Heart right ventricle (tissue), 16 donors: ENCODE measurements at regions not wholly inside any gene's neighbourhood (a gene's known extent, or its start where the extent isn't known, plus 50 kb on each side); places are given as distances from the start of the nearest gene placed in this dataset.

Experiments
- ATAC-seq, 8 donors: fragments of 200-7000 bp; cut with Tn5 transposase; one replicate each; pipeline ENCODE4 v1.9.1; 2020; ENCODE audit warnings: mild to moderate bottlenecking in 8 of 8, moderate library complexity in 8 of 8, moderate number of reproducible peaks in 1 of 8
- DNase-seq, 2 donors: peaks; one replicate each; pipeline ENCODE4 v3.0.0-alpha.2; 2020
- H3K27ac ChIP-seq, 10 donors: fragments of 200-600 bp; sonication (generic) in 2 of 10; one replicate each; pipeline versions ENCODE4 v1.5.0 to v1.8.0; 2020 to 2022; ENCODE audit warnings: mild to moderate bottlenecking in 3 of 10
- H3K27me3 ChIP-seq, 7 donors: fragments of 200-600 bp; one replicate each; pipeline ENCODE4 v1.8.0; 2021 to 2022; ENCODE audit warnings: mild to moderate bottlenecking in 2 of 7
- H3K36me3 ChIP-seq, 9 donors: fragments of 200-600 bp; sonication (generic) in 1 of 9; one replicate each; pipeline versions ENCODE4 v1.5.0 to v1.8.0; 2020 to 2022; ENCODE audit warnings: mild to moderate bottlenecking in 2 of 9
- H3K4me1 ChIP-seq, 9 donors: fragments of 200-600 bp; sonication (generic) in 1 of 9; one replicate each; pipeline versions ENCODE4 v1.5.0 to v1.8.0; 2020 to 2022; ENCODE audit warnings: mild to moderate bottlenecking in 4 of 9
- H3K4me3 ChIP-seq, 10 donors: fragments of 200-600 bp; sonication (generic) in 2 of 10; one replicate each; pipeline versions ENCODE4 v1.5.0 to v1.8.0; 2020 to 2022; ENCODE audit warnings: mild to moderate bottlenecking in 7 of 10, moderate library complexity in 2 of 10
- H3K9me3 ChIP-seq, 11 donors: fragments of 200-600 bp in 10 of 11; sonication (generic) in 2 of 11; one replicate each; pipeline versions ENCODE4 v1.5.0 to v1.8.0; 2013 to 2022; ENCODE audit warnings: mild to moderate bottlenecking in 2 of 11, control low read depth in 1 of 11, moderate library complexity in 1 of 11
- WGBS, 2 donors: extraction: QIAGEN DNeasy Blood & Tissue Kit; methylation state at CpG; one replicate each; pipeline ENCODE4 v1.1.7; 2013; ENCODE audit warnings: inconsistent platforms in 1 of 2; 5-methylcytosine and 5-hydroxymethylcytosine counted together
- intact Hi-C, 10 donors: fragments of 100-400 bp; cut with DNase I; formaldehyde crosslinking; loops; one replicate each; pipeline versions ENCODE4 v1.11.1 to v1.14.2; 2022
- TF ChIP-seq, protein P1 (sequence below), 9 donors: fragments of 200-600 bp; sonication (generic) in 2 of 9; IDR thresholded peaks; one replicate each; pipeline versions ENCODE4 v1.5.0 to v1.8.0; 2021 to 2022; ENCODE audit warnings: antibody characterized with exemption in 9 of 9, mild to moderate bottlenecking in 5 of 9, moderate library complexity in 1 of 9
- donor health status: Arrhythmogenic right ventricular cardiomyopathy.
- donor health status: ischemic (EF 13 %, LVEDD 7.1; RV severe dilation, severe dysfunction).
- donor health status: healthy with polysubstance abuse.
- donor health status: DM: no; HTN: yes; CAD: no.
- donor health status: DM: no; HTN: no; CAD: no.
- donor health status: ischemic (EF 25% LVEDD 6.9; RV normal size, moderate dysfunction).
- donor health status: ischemic (EF 25% LVEDD 5.7; RV mildly dilated, moderate dysfunction).
- donor health status: healthy.
- donor health status: DM: yes; HTN: yes; CAD: no.
- donor health status: Ischemic cardiomyopathy.
- donor health status: ischemic (EF 35%, LVEDD 5.7; RV mildly dilated, moderate dysfunction).
- donor health status: nonischemic (EF 11% LVEDD 7.7; RV severe dilation, severe dysfunction).
- donor health status: DM: yes; HTN: yes; CAD: no.
- donor health status: PGD.
- donor health status: ischemic (EF 29% LVEDD 5.4; RV normal size, mild dysfunction).
- donor health status: nonischemic (EF 23%, LVEDD 6.1; RV moderate dilation, normal function).

- no peaks in the 10 kb centered on the region for H3K27me3 ChIP-seq
- no peak for ATAC-seq
- H3K4me3 ChIP-seq = no peak overlapping the region
- 54 to 68% methylated on average over 4 of the region's 4 CpGs for WGBS, 2 donors
- no peak overlapping the region for H3K27ac ChIP-seq
- intact Hi-C loops = no loop called here
- no peaks in the 10 kb centered on the region for H3K9me3 ChIP-seq
- no peaks in the 10 kb centered on the region for H3K4me1 ChIP-seq
- no peak for DNase-seq
- TF ChIP-seq, protein P1, sequence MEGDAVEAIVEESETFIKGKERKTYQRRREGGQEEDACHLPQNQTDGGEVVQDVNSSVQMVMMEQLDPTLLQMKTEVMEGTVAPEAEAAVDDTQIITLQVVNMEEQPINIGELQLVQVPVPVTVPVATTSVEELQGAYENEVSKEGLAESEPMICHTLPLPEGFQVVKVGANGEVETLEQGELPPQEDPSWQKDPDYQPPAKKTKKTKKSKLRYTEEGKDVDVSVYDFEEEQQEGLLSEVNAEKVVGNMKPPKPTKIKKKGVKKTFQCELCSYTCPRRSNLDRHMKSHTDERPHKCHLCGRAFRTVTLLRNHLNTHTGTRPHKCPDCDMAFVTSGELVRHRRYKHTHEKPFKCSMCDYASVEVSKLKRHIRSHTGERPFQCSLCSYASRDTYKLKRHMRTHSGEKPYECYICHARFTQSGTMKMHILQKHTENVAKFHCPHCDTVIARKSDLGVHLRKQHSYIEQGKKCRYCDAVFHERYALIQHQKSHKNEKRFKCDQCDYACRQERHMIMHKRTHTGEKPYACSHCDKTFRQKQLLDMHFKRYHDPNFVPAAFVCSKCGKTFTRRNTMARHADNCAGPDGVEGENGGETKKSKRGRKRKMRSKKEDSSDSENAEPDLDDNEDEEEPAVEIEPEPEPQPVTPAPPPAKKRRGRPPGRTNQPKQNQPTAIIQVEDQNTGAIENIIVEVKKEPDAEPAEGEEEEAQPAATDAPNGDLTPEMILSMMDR (IDR thresholded peaks at IDR 0.05) = no peak
- no peaks in the 10 kb centered on the region for H3K36me3 ChIP-seq
These were observed 1085.0 kb upstream of the TENM4 start for GRCh38 chr11:80525663-80526405.

- TF ChIP-seq, protein P1 (IDR thresholded peaks at IDR 0.05) = no peak
- intact Hi-C loops = no loop called here
- no peaks in the 10 kb centered on the region for H3K36me3 ChIP-seq
- WGBS, 2 donors = 69 to 73% methylated on average over 4 of the region's 4 CpGs
- no peak overlapping the region for H3K27ac ChIP-seq
- ATAC-seq = no peak
- H3K4me3 ChIP-seq = no peak overlapping the region
- no peaks in the 10 kb centered on the region for H3K4me1 ChIP-seq
- H3K9me3 ChIP-seq = no peaks in the 10 kb centered on the region
- DNase-seq = no peak
- no peaks in the 10 kb centered on the region for H3K27me3 ChIP-seq
These were observed 1083.5 kb upstream of the TENM4 start for GRCh38 chr11:80524349-80524748.

GRCh38 chr11:80523057-80523456 lies 1082.2 kb upstream of the TENM4 start:
- intact Hi-C loops = no loop called here
- 81 to 87% methylated on average over 1 of the region's 1 CpG for WGBS, 2 donors
- Histone ChIP-seq H3K27ac (no peak overlapping the region), H3K27me3 (no peaks in the 10 kb centered on the region), H3K4me3 (no peak overlapping the region), H3K36me3 (no peaks in the 10 kb centered on the region), H3K4me1 (no peaks in the 10 kb centered on the region), H3K9me3 (peaks cover 0 to 11% (median 4%) of the 10 kb centered on the region in 11 donors)
- ATAC-seq (no peak), DNase-seq (no peak)
- TF ChIP-seq, protein P1 (IDR thresholded peaks at IDR 0.05) = no peak

DNA sequence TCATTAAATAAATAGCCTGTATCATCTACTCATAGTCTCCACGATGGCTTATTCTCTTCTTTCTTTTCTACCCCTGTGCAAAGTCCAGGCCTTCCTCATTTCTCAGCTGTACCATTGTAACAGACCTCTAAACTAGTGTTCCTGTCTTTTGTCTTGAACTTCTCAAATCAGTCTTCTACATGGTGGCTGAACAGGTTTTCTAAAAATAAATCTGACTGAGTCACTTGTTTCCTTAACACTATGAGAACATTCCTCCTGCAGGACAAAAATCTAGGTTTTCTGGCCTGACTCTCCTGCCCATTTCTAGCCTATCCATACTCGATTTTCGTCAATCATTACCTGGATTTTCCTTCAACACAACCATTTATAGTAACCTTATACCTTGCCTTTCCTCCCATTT lies 1080.8 kb upstream of the TENM4 start:
- H3K9me3 ChIP-seq = peaks cover 0 to 20% (median 4%) of the 10 kb centered on the region in 11 donors
- intact Hi-C loops = no loop called here
- H3K4me3 ChIP-seq = no peak overlapping the region
- no peaks in the 10 kb centered on the region for H3K4me1 ChIP-seq
- H3K27ac ChIP-seq = no peak overlapping the region
- H3K36me3 ChIP-seq = no peaks in the 10 kb centered on the region
- no peaks in the 10 kb centered on the region for H3K27me3 ChIP-seq
- TF ChIP-seq, protein P1 (IDR thresholded peaks at IDR 0.05) = no peak
- WGBS, 2 donors = 60 to 62% methylated on average over 3 of the region's 3 CpGs
- DNase-seq (no peak), ATAC-seq (no peak)
